ENCODE measurements at regions not wholly inside any gene's neighbourhood (a gene's known extent, or its start where the extent isn't known, plus 50 kb on each side); places are given as distances from the start of the nearest gene placed in this dataset.
"Not testable (repeated sequence)": the region's sequence is repeated elsewhere in the genome, so short reads cannot be mapped to it uniquely, and the experiment has no call there.

- FAIRE-seq, result no peak
These were observed 331.6 kb upstream of the PTGER4 start for GRCh38 chr5:40347981-40348725.

GRCh38 chr5:40346901-40347300 is 332.8 kb upstream of the PTGER4 start:
- FAIRE-seq, result no peak

GRCh38 chr5:40338434-40338833 is 341.3 kb upstream of the PTGER4 start:
- not testable (repeated sequence) for FAIRE-seq

- no peak for FAIRE-seq
These were observed 345.5 kb upstream of the PTGER4 start for GRCh38 chr5:40334242-40334635.

- FAIRE-seq, result no peak
These were observed 346.1 kb upstream of the PTGER4 start for GRCh38 chr5:40333459-40334241.

- FAIRE-seq, result no peak
These were observed 346.7 kb upstream of the PTGER4 start for GRCh38 chr5:40332970-40333369.

- no peak for FAIRE-seq
These were observed 348.1 kb upstream of the PTGER4 start for GRCh38 chr5:40331616-40332015.

- no peak for FAIRE-seq
These were observed 358.2 kb upstream of the PTGER4 start for GRCh38 chr5:40321514-40321913.

GRCh38 chr5:40318395-40318794 is 361.3 kb upstream of the PTGER4 start:
- no peak for FAIRE-seq

GRCh38 chr5:40317023-40317422 is 362.7 kb upstream of the PTGER4 start:
- FAIRE-seq, result no peak

- FAIRE-seq, result no peak
These were observed 364.6 kb upstream of the PTGER4 start for GRCh38 chr5:40315126-40315525.

- no peak for FAIRE-seq
These were observed 365.4 kb upstream of the PTGER4 start for GRCh38 chr5:40314275-40314674.

GRCh38 chr5:40312205-40312604 is 367.5 kb upstream of the PTGER4 start:
- no peak for FAIRE-seq

- FAIRE-seq, result no peak
These were observed 369.9 kb upstream of the PTGER4 start for GRCh38 chr5:40309851-40310250.

- FAIRE-seq, result no peak
These were observed 370.8 kb upstream of the PTGER4 start for GRCh38 chr5:40308867-40309266.

- no peak for FAIRE-seq
These were observed 371.8 kb upstream of the PTGER4 start for GRCh38 chr5:40307920-40308319.

- FAIRE-seq, result no peak
These were observed 372.7 kb upstream of the PTGER4 start for GRCh38 chr5:40306869-40307487.

GRCh38 chr5:40292006-40292405 is 387.7 kb upstream of the PTGER4 start:
- FAIRE-seq, result no peak

- no peak for FAIRE-seq
These were observed 388.4 kb upstream of the PTGER4 start for GRCh38 chr5:40291338-40291737.

- FAIRE-seq, result no peak
These were observed 390.8 kb upstream of the PTGER4 start for GRCh38 chr5:40288800-40289485.

- FAIRE-seq, result no peak
These were observed 394.9 kb upstream of the PTGER4 start for GRCh38 chr5:40284863-40285262.

- FAIRE-seq, result no peak
These were observed 400.8 kb upstream of the PTGER4 start for GRCh38 chr5:40278881-40279280.
